ENCODE measurements at regions not wholly inside any gene's neighbourhood (a gene's known extent, or its start where the extent isn't known, plus 50 kb on each side); places are given as distances from the start of the nearest gene placed in this dataset.

DNA sequence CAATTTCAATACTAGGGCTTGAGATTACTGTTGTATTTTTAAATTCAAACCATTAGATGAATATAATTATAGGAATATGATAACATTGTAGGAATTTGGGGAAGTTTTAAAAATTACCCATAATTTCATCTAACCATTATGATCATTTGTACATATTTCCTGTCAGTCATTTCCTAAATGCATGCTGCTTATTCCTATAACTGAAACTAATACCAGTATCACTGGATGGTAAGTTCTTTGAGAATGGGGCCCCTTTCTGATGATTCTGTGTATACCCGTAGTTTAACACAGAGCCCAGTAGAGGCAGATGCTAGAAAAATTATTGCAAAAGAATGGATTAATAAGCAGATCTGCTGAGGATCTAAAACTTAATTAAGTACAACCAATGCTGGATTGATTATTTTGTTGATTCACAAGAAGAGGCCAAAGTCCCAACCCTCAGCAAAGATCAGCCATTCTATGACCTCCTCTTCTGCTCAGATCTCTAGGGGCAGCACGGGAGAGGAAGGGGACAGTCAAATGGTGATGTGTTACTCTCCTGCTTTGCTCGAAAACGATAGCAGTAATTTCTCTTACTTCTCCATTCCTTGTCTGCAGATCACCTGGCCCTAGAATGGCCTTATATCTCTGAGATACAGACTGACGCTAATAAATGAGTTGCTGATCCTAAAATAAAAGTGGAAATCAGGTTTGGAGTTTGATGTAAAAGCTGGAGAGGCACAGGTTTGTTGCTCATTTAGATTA, 69.5 kb upstream of the PELI1 start:
- H3K27ac ChIP-seq (ENCODE audit: low read depth in 1 of 2, low read length in 2 of 2): peak overlapping the region; percentile 38 to 97
- DNase-seq: peak in 2 of 3 donors; percentile 34 to 49
- TF ChIP-seq, protein P1, sequence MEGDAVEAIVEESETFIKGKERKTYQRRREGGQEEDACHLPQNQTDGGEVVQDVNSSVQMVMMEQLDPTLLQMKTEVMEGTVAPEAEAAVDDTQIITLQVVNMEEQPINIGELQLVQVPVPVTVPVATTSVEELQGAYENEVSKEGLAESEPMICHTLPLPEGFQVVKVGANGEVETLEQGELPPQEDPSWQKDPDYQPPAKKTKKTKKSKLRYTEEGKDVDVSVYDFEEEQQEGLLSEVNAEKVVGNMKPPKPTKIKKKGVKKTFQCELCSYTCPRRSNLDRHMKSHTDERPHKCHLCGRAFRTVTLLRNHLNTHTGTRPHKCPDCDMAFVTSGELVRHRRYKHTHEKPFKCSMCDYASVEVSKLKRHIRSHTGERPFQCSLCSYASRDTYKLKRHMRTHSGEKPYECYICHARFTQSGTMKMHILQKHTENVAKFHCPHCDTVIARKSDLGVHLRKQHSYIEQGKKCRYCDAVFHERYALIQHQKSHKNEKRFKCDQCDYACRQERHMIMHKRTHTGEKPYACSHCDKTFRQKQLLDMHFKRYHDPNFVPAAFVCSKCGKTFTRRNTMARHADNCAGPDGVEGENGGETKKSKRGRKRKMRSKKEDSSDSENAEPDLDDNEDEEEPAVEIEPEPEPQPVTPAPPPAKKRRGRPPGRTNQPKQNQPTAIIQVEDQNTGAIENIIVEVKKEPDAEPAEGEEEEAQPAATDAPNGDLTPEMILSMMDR (IDR thresholded peaks at IDR 0.05): no peak
- Mint-ChIP-seq H3K27me3 (ENCODE audit: low read depth in 3 of 3) (no peaks in the 10 kb centered on the region), H3K4me1 (peaks cover 55% of the 10 kb centered on the region), H3K9me3 (peaks cover 0 to 5% (median 0%) of the 10 kb centered on the region in 7 donors), H3K4me3 (peak overlapping the region in 1 of 2 donors; percentile 28), H3K36me3 (peaks cover 5 to 6% of the 10 kb centered on the region in 2 donors), H3K27ac (peak overlapping the region; percentile 92 to 97 (median 96))
- no peak overlapping the region for H3K9ac ChIP-seq (ENCODE audit: insufficient read depth, low read length, poor library complexity, severe bottlenecking)
- no peaks in the 10 kb centered on the region for H3K9me3 ChIP-seq (replicated peaks in 1 of 2; ENCODE audit: control insufficient read depth in 1 of 2, insufficient read depth in 1 of 2, low read length in 2 of 2)
- no CpG with 5 or more reads among the region's 5 CpGs for WGBS (ENCODE audit: insufficient coverage)
- H4K20me1 ChIP-seq (ENCODE audit: insufficient read depth, low read length): no peaks in the 10 kb centered on the region
- peak overlapping the region in 1 of 3 experiments; percentile 39 for H3K4me3 ChIP-seq (replicated peaks in 1 of 3; ENCODE audit: low read depth in 2 of 3, low read length in 3 of 3)
- H3K27me3 ChIP-seq (ENCODE audit: control insufficient read depth in 2 of 2, insufficient read depth in 2 of 2, low read length in 2 of 2): no peaks in the 10 kb centered on the region
- no peak overlapping the region for H2AFZ ChIP-seq (ENCODE audit: insufficient read depth, low read depth, low read length, poor library complexity, severe bottlenecking)
- peaks cover 49 to 66% of the 10 kb centered on the region in 2 donors for H3K4me1 ChIP-seq (ENCODE audit: control insufficient read depth in 1 of 2, insufficient read depth in 2 of 2, low read length in 2 of 2)
- no peaks in the 10 kb centered on the region for H3K79me2 ChIP-seq (ENCODE audit: insufficient read depth, low read length)
- peak overlapping the region; percentile 50 for H3K4me2 ChIP-seq (replicated peaks; ENCODE audit: extremely low read depth, low read length, poor library complexity, severe bottlenecking)
- intact Hi-C loops (cut with micrococcal nuclease): loop anchor here (5.0 kb wide), 2 partner anchors 64 to 71 kb away; partner anchors contain the start of gene PELI1 (in 2 of the 2)
- H3K36me3 ChIP-seq (replicated peaks in 1 of 2; ENCODE audit: control insufficient read depth in 1 of 2, insufficient read depth in 2 of 2, low read length in 2 of 2): no peaks in the 10 kb centered on the region

DNA sequence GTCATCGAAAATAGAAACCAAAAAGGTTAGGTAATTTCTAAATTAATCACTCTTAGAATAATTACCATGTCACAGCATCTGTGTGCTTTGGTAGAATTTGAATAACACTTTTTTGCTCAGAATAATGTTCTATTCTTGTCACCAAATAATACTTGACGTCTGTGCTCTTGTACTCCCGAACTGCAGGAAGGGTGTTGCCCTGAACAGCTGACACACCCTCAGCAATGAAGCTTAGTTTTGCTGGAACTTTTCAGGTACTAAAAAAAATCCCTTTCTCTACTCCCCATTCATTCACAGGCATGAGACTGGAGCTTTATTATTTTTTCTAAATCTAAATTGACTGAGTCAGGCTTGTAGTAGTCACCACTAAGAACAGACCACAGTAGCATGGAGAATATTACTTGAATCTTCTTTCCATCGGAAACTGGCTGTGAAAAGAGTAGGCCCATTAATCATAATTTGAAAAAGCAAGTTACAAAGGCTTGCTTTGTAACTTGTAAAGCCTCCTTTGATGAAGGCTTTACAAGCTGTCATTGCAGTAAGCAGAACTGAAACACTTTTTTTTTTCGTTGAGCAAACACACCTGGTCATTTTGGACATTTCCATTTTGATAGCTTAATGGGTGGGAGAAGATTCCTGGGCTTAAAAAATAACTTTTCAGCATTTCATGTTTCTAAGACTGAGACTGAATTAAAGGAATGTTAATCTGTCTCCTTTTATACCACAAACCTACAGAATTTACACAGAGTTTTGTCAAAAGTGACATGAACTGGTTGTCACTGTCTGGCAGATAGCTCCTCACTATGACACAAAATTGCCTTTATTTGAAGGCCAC, 70.3 kb upstream of the PELI1 start:
- no CpG with 5 or more reads among the region's 5 CpGs for WGBS (ENCODE audit: insufficient coverage)
- TF ChIP-seq, protein P1 (IDR thresholded peaks at IDR 0.05): no peak
- Histone ChIP-seq H2AFZ (ENCODE audit: insufficient read depth, low read depth, low read length, poor library complexity, severe bottlenecking) (no peak overlapping the region), H3K4me2 (replicated peaks; ENCODE audit: extremely low read depth, low read length, poor library complexity, severe bottlenecking) (peak overlapping the region; percentile 50), H3K4me3 (replicated peaks in 1 of 3; ENCODE audit: low read depth in 2 of 3, low read length in 3 of 3) (peak overlapping the region in 1 of 3 experiments; percentile 39), H4K20me1 (ENCODE audit: insufficient read depth, low read length) (no peaks in the 10 kb centered on the region), H3K4me1 (ENCODE audit: control insufficient read depth in 1 of 2, insufficient read depth in 2 of 2, low read length in 2 of 2) (peaks cover 52 to 66% of the 10 kb centered on the region in 2 donors), H3K79me2 (ENCODE audit: insufficient read depth, low read length) (no peaks in the 10 kb centered on the region), H3K27ac (ENCODE audit: low read depth in 1 of 2, low read length in 2 of 2) (peak overlapping the region in 1 of 2 donors; percentile 97), H3K36me3 (replicated peaks in 1 of 2; ENCODE audit: control insufficient read depth in 1 of 2, insufficient read depth in 2 of 2, low read length in 2 of 2) (no peaks in the 10 kb centered on the region), H3K27me3 (ENCODE audit: control insufficient read depth in 2 of 2, insufficient read depth in 2 of 2, low read length in 2 of 2) (no peaks in the 10 kb centered on the region), H3K9me3 (replicated peaks in 1 of 2; ENCODE audit: control insufficient read depth in 1 of 2, insufficient read depth in 1 of 2, low read length in 2 of 2) (no peaks in the 10 kb centered on the region), H3K9ac (ENCODE audit: insufficient read depth, low read length, poor library complexity, severe bottlenecking) (no peak overlapping the region)
- Mint-ChIP-seq H3K9me3 (peaks cover 0 to 5% (median 0%) of the 10 kb centered on the region in 7 donors), H3K27ac (peak overlapping the region; percentile 92 to 97 (median 96)), H3K36me3 (peaks cover 5 to 6% of the 10 kb centered on the region in 2 donors), H3K4me3 (peak overlapping the region in 1 of 2 donors; percentile 28), H3K27me3 (ENCODE audit: low read depth in 3 of 3) (no peaks in the 10 kb centered on the region), H3K4me1 (peaks cover 53% of the 10 kb centered on the region)
- intact Hi-C loops (cut with micrococcal nuclease): loop anchor here (5.0 kb wide), 2 partner anchors 63 to 72 kb away; partner anchors contain the start of gene PELI1 (in 2 of the 2)
- peak in 1 of 3 donors; percentile 64 for DNase-seq
